ENCODE measurements at regions not wholly inside any gene's neighbourhood (a gene's known extent, or its start where the extent isn't known, plus 50 kb on each side); places are given as distances from the start of the nearest gene placed in this dataset.

DNA sequence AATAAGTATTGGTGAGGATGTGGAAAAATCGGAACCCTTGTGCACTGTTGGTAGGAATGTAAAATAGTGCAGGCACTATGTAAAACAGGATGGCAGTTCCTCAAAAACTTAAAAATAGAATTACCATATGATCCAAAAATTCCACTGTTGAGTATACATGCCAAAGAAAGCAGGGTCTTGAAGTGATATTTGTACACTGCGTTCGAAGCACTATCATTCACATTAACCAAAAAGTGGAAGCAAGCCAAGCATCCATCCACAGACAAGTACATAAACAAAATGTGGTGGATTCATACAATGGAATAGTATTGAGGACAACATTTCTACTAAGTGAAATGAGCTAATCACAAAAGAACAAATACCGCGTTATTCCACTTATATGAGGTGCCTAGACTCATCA lies 200.7 kb downstream of the TJP1 start:
- Histone ChIP-seq H3K4me1 (no peaks in the 10 kb centered on the region), H3K36me3 (no peaks in the 10 kb centered on the region), H3K27me3 (no peaks in the 10 kb centered on the region), H3K27ac (no peak overlapping the region), H3K9me3 (no peaks in the 10 kb centered on the region), H3K4me3 (no peak overlapping the region)
- TF ChIP-seq, protein P1, sequence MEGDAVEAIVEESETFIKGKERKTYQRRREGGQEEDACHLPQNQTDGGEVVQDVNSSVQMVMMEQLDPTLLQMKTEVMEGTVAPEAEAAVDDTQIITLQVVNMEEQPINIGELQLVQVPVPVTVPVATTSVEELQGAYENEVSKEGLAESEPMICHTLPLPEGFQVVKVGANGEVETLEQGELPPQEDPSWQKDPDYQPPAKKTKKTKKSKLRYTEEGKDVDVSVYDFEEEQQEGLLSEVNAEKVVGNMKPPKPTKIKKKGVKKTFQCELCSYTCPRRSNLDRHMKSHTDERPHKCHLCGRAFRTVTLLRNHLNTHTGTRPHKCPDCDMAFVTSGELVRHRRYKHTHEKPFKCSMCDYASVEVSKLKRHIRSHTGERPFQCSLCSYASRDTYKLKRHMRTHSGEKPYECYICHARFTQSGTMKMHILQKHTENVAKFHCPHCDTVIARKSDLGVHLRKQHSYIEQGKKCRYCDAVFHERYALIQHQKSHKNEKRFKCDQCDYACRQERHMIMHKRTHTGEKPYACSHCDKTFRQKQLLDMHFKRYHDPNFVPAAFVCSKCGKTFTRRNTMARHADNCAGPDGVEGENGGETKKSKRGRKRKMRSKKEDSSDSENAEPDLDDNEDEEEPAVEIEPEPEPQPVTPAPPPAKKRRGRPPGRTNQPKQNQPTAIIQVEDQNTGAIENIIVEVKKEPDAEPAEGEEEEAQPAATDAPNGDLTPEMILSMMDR (IDR thresholded peaks at IDR 0.05), result no peak
- TF ChIP-seq POLR2A (IDR thresholded peaks at IDR 0.05), result no peak
- no peak for DNase-seq
- intact Hi-C loops (cut with DNase I; ENCODE audit: low total_unique reads), result no loop called here

DNA sequence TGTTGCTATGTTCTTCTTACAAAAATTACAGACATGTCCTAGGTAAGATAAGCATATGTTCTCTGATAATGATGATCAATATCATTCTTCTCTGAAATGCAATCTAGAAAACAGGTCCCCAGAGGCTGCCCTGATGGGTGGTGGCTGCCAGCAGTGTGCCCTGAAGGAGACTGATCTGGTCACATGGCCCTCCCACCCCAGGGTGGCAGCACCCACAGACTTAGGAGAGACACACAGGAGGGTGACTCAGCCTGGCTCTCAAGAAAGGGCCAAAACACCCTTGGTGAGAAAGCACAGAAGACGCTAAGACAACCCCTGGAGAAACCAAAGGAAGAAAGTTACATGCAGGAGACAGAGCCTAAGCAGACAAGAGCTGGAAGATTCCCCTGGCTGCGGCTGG lies 203.7 kb downstream of the TJP1 start:
- H3K27me3 ChIP-seq, result no peaks in the 10 kb centered on the region
- H3K4me3 ChIP-seq, result no peak overlapping the region
- no peak for TF ChIP-seq POLR2A (IDR thresholded peaks at IDR 0.05)
- TF ChIP-seq, protein P1 (IDR thresholded peaks at IDR 0.05), result no peak
- intact Hi-C loops (cut with DNase I; ENCODE audit: low total_unique reads), result no loop called here
- H3K9me3 ChIP-seq, result no peaks in the 10 kb centered on the region
- no peaks in the 10 kb centered on the region for H3K4me1 ChIP-seq
- H3K27ac ChIP-seq, result no peak overlapping the region
- no peak for DNase-seq
- H3K36me3 ChIP-seq, result no peaks in the 10 kb centered on the region

DNA sequence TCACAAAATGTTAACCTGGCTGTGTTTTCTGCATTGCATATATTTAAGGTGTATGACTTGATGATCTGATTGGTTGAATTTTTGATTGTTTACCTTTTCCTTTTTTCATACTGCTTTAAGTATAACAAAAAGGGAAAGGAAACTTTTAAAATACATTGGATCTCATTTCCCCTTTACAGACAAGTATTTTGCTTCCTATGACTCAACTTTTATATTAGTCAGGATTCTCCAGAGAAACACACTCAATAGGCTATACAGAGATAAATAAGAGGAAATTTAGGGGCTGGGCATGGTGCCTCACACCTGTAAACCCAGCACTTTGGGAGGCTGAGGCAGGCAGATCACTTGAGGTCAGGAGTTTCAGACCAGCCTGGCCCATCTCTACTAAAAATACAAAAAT lies 205.8 kb downstream of the TJP1 start:
- no peak overlapping the region for H3K4me3 ChIP-seq
- no peak for DNase-seq
- no peaks in the 10 kb centered on the region for H3K4me1 ChIP-seq
- H3K27ac ChIP-seq, result no peak overlapping the region
- TF ChIP-seq, protein P1 (IDR thresholded peaks at IDR 0.05), result no peak
- no peak for TF ChIP-seq POLR2A (IDR thresholded peaks at IDR 0.05)
- no peaks in the 10 kb centered on the region for H3K36me3 ChIP-seq
- intact Hi-C loops (cut with DNase I; ENCODE audit: low total_unique reads), result no loop called here
- H3K9me3 ChIP-seq, result no peaks in the 10 kb centered on the region
- no peaks in the 10 kb centered on the region for H3K27me3 ChIP-seq

DNA sequence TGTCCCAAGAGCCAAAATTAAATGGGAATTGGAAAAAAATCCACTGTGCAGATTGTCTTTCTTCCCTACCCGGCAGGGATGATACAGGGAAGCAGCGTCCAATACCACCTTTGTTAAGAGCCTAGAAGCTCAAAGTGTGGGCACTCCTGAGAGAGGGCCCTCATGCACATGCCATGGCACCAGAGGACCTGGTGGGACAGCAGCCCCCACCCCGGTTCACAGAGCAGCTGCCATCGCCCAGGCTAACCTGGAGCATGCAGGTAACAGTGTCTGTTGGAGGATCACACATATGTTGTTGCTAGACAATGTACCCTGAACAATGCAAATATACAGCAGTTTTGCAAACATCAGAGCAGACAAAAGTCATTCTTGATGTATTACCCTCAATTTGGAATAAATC lies 206.5 kb downstream of the TJP1 start:
- intact Hi-C loops (cut with DNase I; ENCODE audit: low total_unique reads), result no loop called here
- no peaks in the 10 kb centered on the region for H3K4me1 ChIP-seq
- H3K4me3 ChIP-seq, result no peak overlapping the region
- no peaks in the 10 kb centered on the region for H3K9me3 ChIP-seq
- no peaks in the 10 kb centered on the region for H3K36me3 ChIP-seq
- no peak overlapping the region for H3K27ac ChIP-seq
- no peaks in the 10 kb centered on the region for H3K27me3 ChIP-seq
- DNase-seq, result no peak
- TF ChIP-seq, protein P1 (IDR thresholded peaks at IDR 0.05), result no peak
- TF ChIP-seq POLR2A (IDR thresholded peaks at IDR 0.05), result no peak

DNA sequence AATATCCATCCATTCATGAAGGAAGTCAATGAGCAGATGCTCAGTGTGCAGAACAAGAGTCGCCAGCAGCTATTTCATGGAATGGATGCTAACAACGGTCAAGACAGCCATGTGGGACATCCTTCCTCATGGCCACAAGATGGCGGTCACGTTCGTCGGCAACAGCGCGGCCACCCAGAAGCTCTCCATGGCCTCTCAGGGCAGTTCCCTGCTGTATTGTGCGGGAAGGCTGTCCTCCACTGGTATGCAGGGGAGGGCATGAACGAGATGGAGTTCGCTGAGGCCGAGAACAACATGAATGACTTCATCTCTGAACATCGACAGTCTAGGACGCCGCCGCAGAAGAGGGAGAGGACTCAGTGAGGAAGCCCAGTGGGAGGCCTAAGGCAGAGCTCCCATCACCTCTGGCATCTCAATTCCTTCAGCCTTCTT lies 208.3 kb downstream of the TJP1 start:
- no peak for TF ChIP-seq POLR2A (IDR thresholded peaks at IDR 0.05)
- TF ChIP-seq, protein P1 (IDR thresholded peaks at IDR 0.05), result no peak
- no peaks in the 10 kb centered on the region for H3K9me3 ChIP-seq
- DNase-seq, result no peak
- H3K4me3 ChIP-seq, result no peak overlapping the region
- intact Hi-C loops (cut with DNase I; ENCODE audit: low total_unique reads), result no loop called here
- no peaks in the 10 kb centered on the region for H3K4me1 ChIP-seq
- H3K27ac ChIP-seq, result no peak overlapping the region
- no peaks in the 10 kb centered on the region for H3K36me3 ChIP-seq
- no peaks in the 10 kb centered on the region for H3K27me3 ChIP-seq
